ENCODE measurements at regions not wholly inside any gene's neighbourhood (a gene's known extent, or its start where the extent isn't known, plus 50 kb on each side); places are given as distances from the start of the nearest gene placed in this dataset.

GRCh38 chr10:78981257-78981969, 87.4 kb upstream of the ZMIZ1 start:
- TF ChIP-seq CTCF (IDR thresholded peaks at IDR 0.05) (no peak), POLR2A (IDR thresholded peaks at IDR 0.05) (no peak)

All from testis (tissue), 2 donors.